Endothelial cell of hepatic sinusoid (primary cell): ENCODE measurements at regions not wholly inside any gene's neighbourhood (a gene's known extent, or its start where the extent isn't known, plus 50 kb on each side); places are given as distances from the start of the nearest gene placed in this dataset.

ENCODE experiments used
- in situ Hi-C: cut with HindIII; loops from 2 replicates; pipeline ENCODE4 v1.10.0; 2017; ENCODE audit warnings: low sequenced_read_pairs

- in situ Hi-C loops = loop anchor here (10.0 kb wide), 1 partner anchor 406 kb away; no protein-coding TSS in a partner anchor
These were observed 407.8 kb downstream of the ATP23 start for GRCh38 chr12:58349161-58349560.

GRCh38 chr12:58356794-58357193 is 415.4 kb downstream of the ATP23 start:
- in situ Hi-C loops = no loop called here

GRCh38 chr12:58357511-58357910 is 416.1 kb downstream of the ATP23 start:
- in situ Hi-C loops = no loop called here

GRCh38 chr12:58358369-58358768 is 417.0 kb downstream of the ATP23 start:
- in situ Hi-C loops = no loop called here

GRCh38 chr12:58359084-58359483 is 417.7 kb downstream of the ATP23 start:
- in situ Hi-C loops = no loop called here

- in situ Hi-C loops = no loop called here
These were observed 419.7 kb downstream of the ATP23 start for GRCh38 chr12:58361056-58361455.

GRCh38 chr12:58363971-58364370 is 422.6 kb downstream of the ATP23 start:
- in situ Hi-C loops = no loop called here

- in situ Hi-C loops = no loop called here
These were observed 423.2 kb downstream of the ATP23 start for GRCh38 chr12:58364389-58365086.

- in situ Hi-C loops = no loop called here
These were observed 423.7 kb downstream of the ATP23 start for GRCh38 chr12:58365087-58365390.

GRCh38 chr12:58367041-58367440 is 425.7 kb downstream of the ATP23 start:
- in situ Hi-C loops = no loop called here

- in situ Hi-C loops = no loop called here
These were observed 426.6 kb downstream of the ATP23 start for GRCh38 chr12:58368001-58368400.

GRCh38 chr12:58369576-58369975 is 428.2 kb downstream of the ATP23 start:
- in situ Hi-C loops = no loop called here

GRCh38 chr12:58372298-58372697 is 430.9 kb downstream of the ATP23 start:
- in situ Hi-C loops = no loop called here

GRCh38 chr12:58378028-58378427 is 436.7 kb downstream of the ATP23 start:
- in situ Hi-C loops = no loop called here

GRCh38 chr12:58381546-58381945 is 440.2 kb downstream of the ATP23 start:
- in situ Hi-C loops = no loop called here

GRCh38 chr12:58384196-58384595 is 442.8 kb downstream of the ATP23 start:
- in situ Hi-C loops = no loop called here

GRCh38 chr12:58386136-58386535 is 444.8 kb downstream of the ATP23 start:
- in situ Hi-C loops = no loop called here

GRCh38 chr12:58387199-58387598 is 445.8 kb downstream of the ATP23 start:
- in situ Hi-C loops = no loop called here

- in situ Hi-C loops = no loop called here
These were observed 446.9 kb downstream of the ATP23 start for GRCh38 chr12:58388261-58388660.

- in situ Hi-C loops = no loop called here
These were observed 451.8 kb downstream of the ATP23 start for GRCh38 chr12:58393152-58393551.

GRCh38 chr12:58395056-58395455 is 453.7 kb downstream of the ATP23 start:
- in situ Hi-C loops = no loop called here

GRCh38 chr12:58395470-58395869 is 454.1 kb downstream of the ATP23 start:
- in situ Hi-C loops = no loop called here

GRCh38 chr12:58396239-58396638 is 454.9 kb downstream of the ATP23 start:
- in situ Hi-C loops = no loop called here
